NB4 (cell line): ENCODE measurements at regions not wholly inside any gene's neighbourhood (a gene's known extent, or its start where the extent isn't known, plus 50 kb on each side); places are given as distances from the start of the nearest gene placed in this dataset.

Experiments used
- DNase-seq: peaks from one replicate; pipeline ENCODE4 v3.0.0; 2010; ENCODE audit warnings: low read depth
- H3K4me3 ChIP-seq: one replicate; pipeline ENCODE4 v1.5.1; 2011; ENCODE audit warnings: mild to moderate bottlenecking, low read depth, low read length, moderate library complexity
- CTCF ChIP-seq: IDR thresholded peaks from one replicate; pipeline ENCODE4 v1.5.1; 2012; ENCODE audit warnings: low read depth, low read length
- MAX ChIP-seq: IDR thresholded peaks from 2 replicates; pipeline ENCODE4 v1.6.1; 2011; ENCODE audit warnings: low read depth, low read length
- MYC ChIP-seq: IDR thresholded peaks from 2 replicates; pipeline ENCODE4 v1.6.1; 2011; ENCODE audit warnings: low read depth, low read length
- POLR2A ChIP-seq: IDR thresholded peaks from 2 replicates; pipeline ENCODE4 v1.6.1; 2011; ENCODE audit warnings: mild to moderate bottlenecking; ENCODE audit not compliant: insufficient read length; ENCODE audit errors: extremely low read depth

GRCh38 chr6:9540126-9540525 is 874.7 kb downstream of the TFAP2A start:
- TF ChIP-seq CTCF (no peak), MYC (no peak)
- no peak for DNase-seq
- H3K4me3 ChIP-seq: no peak overlapping the region

DNA sequence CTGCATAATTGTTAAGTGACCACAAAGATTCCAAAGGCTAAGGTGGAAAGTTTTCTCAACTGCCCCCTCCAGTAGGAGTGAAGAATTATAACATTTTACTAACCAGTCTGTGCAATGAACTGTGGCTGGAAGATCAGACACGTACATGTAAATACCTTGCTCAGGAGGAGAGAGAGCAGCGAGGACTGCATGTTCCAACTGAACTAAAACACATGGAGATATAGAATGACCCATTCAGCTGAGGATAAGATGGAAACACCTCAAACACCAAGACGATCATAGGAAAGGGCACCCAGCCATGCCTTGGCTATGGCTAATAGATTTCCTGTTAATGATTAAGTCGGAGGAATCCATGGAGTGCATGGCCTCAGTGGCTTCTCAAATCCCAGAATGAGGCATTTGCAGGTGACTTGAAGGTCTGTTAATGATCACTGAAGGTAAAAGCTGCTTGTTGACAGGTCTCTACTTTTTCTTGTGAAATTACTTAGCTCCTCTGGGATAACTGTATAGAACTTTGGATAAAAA is 875.6 kb downstream of the TFAP2A start:
- no peak overlapping the region for H3K4me3 ChIP-seq
- DNase-seq: no peak
- TF ChIP-seq MAX: no peak
- no peak for TF ChIP-seq CTCF
- TF ChIP-seq POLR2A: no peak
- no peak for TF ChIP-seq MYC

- no peak for DNase-seq
- TF ChIP-seq MYC (no peak), POLR2A (no peak), CTCF (no peak), MAX (no peak)
- H3K4me3 ChIP-seq: no peak overlapping the region
These were observed 877.5 kb downstream of the TFAP2A start for GRCh38 chr6:9537381-9537780.

DNA sequence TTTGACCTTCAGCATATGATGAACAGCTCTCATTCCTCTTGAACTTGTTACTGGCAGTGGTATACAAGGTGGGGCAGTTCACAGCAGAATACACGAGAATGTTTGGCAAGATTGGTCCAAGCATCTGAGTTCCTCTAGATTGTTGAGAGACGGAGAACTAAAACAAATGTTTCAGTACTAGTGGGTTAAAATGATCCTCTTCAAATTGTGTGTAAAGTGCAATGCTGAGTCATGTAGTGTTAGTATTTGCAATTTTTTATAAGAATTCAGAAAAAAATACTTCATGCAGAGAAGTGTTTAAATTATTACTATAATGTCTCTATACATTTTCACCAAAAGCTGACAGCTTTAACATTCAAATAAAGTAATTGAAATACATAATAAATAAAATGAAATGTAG is 879.8 kb downstream of the TFAP2A start:
- no peak overlapping the region for H3K4me3 ChIP-seq
- TF ChIP-seq CTCF: no peak
- no peak for TF ChIP-seq POLR2A
- TF ChIP-seq MAX: no peak
- TF ChIP-seq MYC: no peak
- no peak for DNase-seq

DNA sequence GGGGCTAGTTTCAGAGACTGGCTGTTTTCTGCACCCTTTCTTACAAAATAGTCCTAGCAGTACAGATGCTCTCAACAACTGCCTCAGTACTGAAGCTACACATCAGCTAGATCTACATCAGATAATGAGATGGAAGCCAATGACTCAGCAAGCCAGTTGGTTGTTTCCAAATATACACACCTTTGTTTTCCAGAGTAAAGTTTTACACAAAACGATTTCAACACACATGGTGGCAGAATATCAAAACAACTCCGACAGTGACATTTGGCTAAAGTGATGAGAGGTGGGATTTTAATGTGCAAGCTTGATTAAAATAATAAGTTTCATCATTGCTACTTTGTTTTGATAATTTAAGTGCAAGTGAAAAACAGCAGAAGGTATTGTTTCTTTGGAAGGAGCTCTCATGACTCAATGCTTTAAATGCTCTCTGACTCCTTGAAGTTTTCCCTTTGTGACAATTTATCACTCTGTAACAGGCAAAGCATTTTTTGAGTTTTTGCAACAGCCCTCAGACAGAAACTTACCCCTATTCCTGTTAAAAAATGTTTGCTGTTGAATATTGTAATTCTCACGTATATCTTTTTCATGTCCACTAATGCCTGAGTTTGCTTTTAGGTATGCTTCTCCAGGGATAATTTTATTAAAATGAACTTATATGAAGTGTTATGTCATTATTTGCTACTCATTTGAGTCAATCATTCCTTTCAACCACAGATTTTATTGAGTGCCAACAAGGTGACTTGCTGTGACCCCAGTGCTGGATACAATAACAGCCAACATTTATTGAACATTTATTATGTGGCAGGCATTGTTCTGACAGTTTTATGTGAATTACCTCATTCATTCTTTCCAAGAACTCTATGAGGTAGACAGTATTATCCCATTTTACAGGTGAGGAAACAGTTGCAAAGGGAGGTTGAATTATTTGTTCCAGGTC is 882.0 kb downstream of the TFAP2A start:
- no peak for DNase-seq
- TF ChIP-seq POLR2A (no peak), MYC (no peak), MAX (no peak), CTCF (no peak)
- H3K4me3 ChIP-seq: no peak overlapping the region
